SKM-1 treated with dmso at 0.1 percent for 144 hours (cell line): ENCODE measurements at regions not wholly inside any gene's neighbourhood (a gene's known extent, or its start where the extent isn't known, plus 50 kb on each side); places are given as distances from the start of the nearest gene placed in this dataset.

Experiments
- DNase-seq: peaks from one replicate; lab custom pipeline; 2025; ENCODE audit not compliant: unreplicated experiment; lab: John Stamatoyannopoulos, UW

- DNase-seq: no peak
Measured at GRCh38 chr2:126792993-126793392, 105.7 kb upstream of the TEX51 start.

- no peak for DNase-seq
Measured at GRCh38 chr2:126793885-126794613, 104.6 kb upstream of the TEX51 start.

GRCh38 chr2:126795656-126796055 is 103.0 kb upstream of the TEX51 start:
- no peak for DNase-seq

GRCh38 chr2:126796931-126797621 is 101.6 kb upstream of the TEX51 start:
- DNase-seq: no peak

GRCh38 chr2:126797622-126798275 is 100.9 kb upstream of the TEX51 start:
- DNase-seq: no peak

- DNase-seq: no peak
Measured at GRCh38 chr2:126798276-126799140, 100.2 kb upstream of the TEX51 start.

- DNase-seq: peak; percentile 49
Measured at GRCh38 chr2:126799301-126799700, 99.4 kb upstream of the TEX51 start.

- DNase-seq: no peak
Measured at GRCh38 chr2:126801473-126801872, 97.2 kb upstream of the TEX51 start.

- no peak for DNase-seq
Measured at GRCh38 chr2:126802316-126802715, 96.4 kb upstream of the TEX51 start.

- DNase-seq: no peak
Measured at GRCh38 chr2:126802774-126803433, 95.8 kb upstream of the TEX51 start.

- DNase-seq: no peak
Measured at GRCh38 chr2:126803434-126803775, 95.3 kb upstream of the TEX51 start.

GRCh38 chr2:126804347-126804746 is 94.3 kb upstream of the TEX51 start:
- no peak for DNase-seq

GRCh38 chr2:126808929-126809328 is 89.8 kb upstream of the TEX51 start:
- no peak for DNase-seq

- DNase-seq: no peak
Measured at GRCh38 chr2:126809340-126809739, 89.3 kb upstream of the TEX51 start.

- no peak for DNase-seq
Measured at GRCh38 chr2:126810001-126810400, 88.7 kb upstream of the TEX51 start.

- no peak for DNase-seq
Measured at GRCh38 chr2:126811101-126811500, 87.6 kb upstream of the TEX51 start.

GRCh38 chr2:126817172-126817571 is 81.5 kb upstream of the TEX51 start:
- DNase-seq: no peak

- DNase-seq: no peak
Measured at GRCh38 chr2:126822115-126822514, 76.6 kb upstream of the TEX51 start.

GRCh38 chr2:126822921-126823320 is 75.8 kb upstream of the TEX51 start:
- DNase-seq: no peak

- DNase-seq: no peak
Measured at GRCh38 chr2:126823951-126824350, 74.7 kb upstream of the TEX51 start.

- no peak for DNase-seq
Measured at GRCh38 chr2:126824663-126825062, 74.0 kb upstream of the TEX51 start.
